IMR-90 (cell line): ENCODE measurements at regions not wholly inside any gene's neighbourhood (a gene's known extent, or its start where the extent isn't known, plus 50 kb on each side); places are given as distances from the start of the nearest gene placed in this dataset.

Source experiments
- BHLHE40 ChIP-seq: fragments of 150-350 bp; IDR thresholded peaks from 2 replicates; pipeline ENCODE4 v1.6.1; 2016; ENCODE audit warnings: mild to moderate bottlenecking, low read depth, low read length
- CEBPB ChIP-seq: IDR thresholded peaks from 2 replicates; pipeline ENCODE4 v1.6.1; 2012; ENCODE audit warnings: low read depth, low read length, improper control_type of control experiment
- CHD1 ChIP-seq: IDR thresholded peaks from 2 replicates; pipeline ENCODE4 v1.6.1; 2012; ENCODE audit warnings: low read depth, low read length, improper control_type of control experiment
- CTCF ChIP-seq: conservative IDR thresholded peaks from 2 replicates; pipeline ENCODE4 v1.5.1; 2012; ENCODE audit warnings: mild to moderate bottlenecking, low read depth, low read length, improper control_type of control experiment
- ELK1 ChIP-seq: fragments of 150-350 bp; IDR thresholded peaks from 2 replicates; pipeline ENCODE4 v1.6.1; 2016; ENCODE audit warnings: low read depth, mild to moderate bottlenecking, low read length, moderate library complexity, borderline replicate concordance
- FOS ChIP-seq: fragments of 150-350 bp; IDR thresholded peaks from 2 replicates; pipeline ENCODE4 v1.6.1; 2016; ENCODE audit warnings: low read depth, low read length
- MXI1 ChIP-seq: IDR thresholded peaks from 2 replicates; pipeline ENCODE4 v1.6.1; 2012; ENCODE audit warnings: low read depth, mild to moderate bottlenecking, low read length, moderate library complexity, borderline replicate concordance
- POLR2A ChIP-seq: IDR thresholded peaks from 2 replicates; pipeline ENCODE4 v1.6.1; 2012; ENCODE audit warnings: mild to moderate bottlenecking, low read depth, low read length
- RAD21 ChIP-seq: IDR thresholded peaks from 2 replicates; pipeline ENCODE4 v1.6.1; 2012; ENCODE audit warnings: low read length, improper control_type of control experiment
- RCOR1 ChIP-seq: IDR thresholded peaks from 2 replicates; pipeline ENCODE4 v1.6.1; 2012; ENCODE audit warnings: mild to moderate bottlenecking, low read length, improper control_type of control experiment; ENCODE audit not compliant: insufficient replicate concordance
- SMC3 ChIP-seq: fragments of 150-350 bp; IDR thresholded peaks from 2 replicates; pipeline ENCODE4 v1.6.1; 2016; ENCODE audit warnings: low read depth, mild to moderate bottlenecking, antibody characterized with exemption, low read length, moderate library complexity
- USF2 ChIP-seq: fragments of 150-350 bp; IDR thresholded peaks from 2 replicates; pipeline ENCODE4 v1.6.1; 2017; ENCODE audit warnings: mild to moderate bottlenecking, antibody characterized with exemption, low read length, low read depth

GRCh38 chr1:30509670-30510069 is 213.7 kb downstream of the MATN1 start:
- TF ChIP-seq CTCF (no peak), POLR2A (no peak), RAD21 (no peak), CHD1 (no peak), SMC3 (no peak), USF2 (no peak), BHLHE40 (no peak), CEBPB (no peak), RCOR1 (no peak), MXI1 (no peak), ELK1 (no peak), FOS (no peak)
